OCI-LY1 (cell line): ENCODE measurements at regions not wholly inside any gene's neighbourhood (a gene's known extent, or its start where the extent isn't known, plus 50 kb on each side); places are given as distances from the start of the nearest gene placed in this dataset.

Experiments
- H2AFZ ChIP-seq: fragments of 200-600 bp; sonication (generic), shearing (Covaris generic); 2 replicates; pipeline ENCODE4 v1.6.0; 2014; ENCODE audit warnings: antibody characterized with exemption, mild to moderate bottlenecking, low read length
- H3F3A ChIP-seq: fragments of 200-600 bp; sonication (generic), shearing (Covaris generic); 2 replicates; pipeline ENCODE4 v1.6.0; 2014; ENCODE audit warnings: mild to moderate bottlenecking, antibody characterized with exemption, low read length, moderate library complexity; ENCODE audit not compliant: insufficient read depth
- H3K27ac ChIP-seq: fragments of 200-600 bp; sonication (generic); 2 replicates; pipeline ENCODE4 v1.5.1; 2014; ENCODE audit warnings: low read length, mixed run types, mild to moderate bottlenecking, low read depth; ENCODE audit not compliant: poor library complexity, severe bottlenecking
- H3K27me3 ChIP-seq: fragments of 200-600 bp; sonication (generic); 2 replicates; pipeline ENCODE4 v1.6.0; 2014; ENCODE audit warnings: antibody characterized with exemption, mild to moderate bottlenecking, low read length, moderate library complexity; ENCODE audit not compliant: insufficient read depth
- H3K36me3 ChIP-seq: fragments of 200-600 bp; sonication (generic); 2 replicates; pipeline ENCODE4 v1.6.1; 2014; ENCODE audit warnings: mild to moderate bottlenecking, antibody characterized with exemption, low read length, moderate library complexity, mixed read lengths; ENCODE audit not compliant: insufficient read depth
- H3K4me1 ChIP-seq: fragments of 200-600 bp; sonication (generic); 2 replicates; pipeline ENCODE4 v1.5.1; 2014; ENCODE audit warnings: mild to moderate bottlenecking, low read length, moderate library complexity; ENCODE audit not compliant: insufficient read depth, severe bottlenecking
- H3K4me2 ChIP-seq: fragments of 200-600 bp; sonication (generic), shearing (Covaris generic); 2 replicates; pipeline ENCODE4 v1.6.1; 2014; ENCODE audit warnings: low read length
- H3K4me3 ChIP-seq: fragments of 200-600 bp; sonication (generic); 2 replicates; pipeline ENCODE4 v1.5.1; 2014; ENCODE audit warnings: low read length, low read depth, mild to moderate bottlenecking, mixed read lengths; ENCODE audit not compliant: poor library complexity, severe bottlenecking
- H3K79me2 ChIP-seq: fragments of 200-600 bp; shearing (Covaris generic); 2 replicates; pipeline ENCODE4 v1.6.1; 2016; ENCODE audit warnings: mixed run types, low read length, mixed read lengths; ENCODE audit not compliant: insufficient read depth
- H3K9ac ChIP-seq: fragments of 200-600 bp; sonication (generic), shearing (Covaris generic); 2 replicates; pipeline ENCODE4 v1.6.1; 2014; ENCODE audit warnings: mild to moderate bottlenecking, low read length, mixed read lengths
- H3K9me2 ChIP-seq: fragments of 200-600 bp; sonication (generic), shearing (Covaris generic); 2 replicates; pipeline ENCODE4 v1.6.1; 2014; ENCODE audit warnings: low read depth, mild to moderate bottlenecking, low read length, mixed read lengths
- H3K9me3 ChIP-seq: fragments of 200-600 bp; shearing (Covaris generic); 2 replicates; pipeline ENCODE4 v1.6.1; 2014; ENCODE audit warnings: low read length, mixed read lengths
- H4K20me1 ChIP-seq: fragments of 200-600 bp; sonication (generic), shearing (Covaris generic); 2 replicates; pipeline ENCODE4 v1.6.0; 2016; ENCODE audit warnings: mild to moderate bottlenecking, low read length; ENCODE audit not compliant: insufficient read depth
- EZH2 ChIP-seq: fragments of 200-600 bp; sonication (generic), shearing (Covaris generic); IDR thresholded peaks from 2 replicates; pipeline ENCODE4 v1.8.0; 2017; ENCODE audit warnings: borderline replicate concordance, mixed run types, mild to moderate bottlenecking, antibody characterized with exemption, low read length, moderate library complexity, mixed read lengths
- TF ChIP-seq, protein P1 (sequence below): fragments of 200-600 bp; sonication (generic), shearing (Covaris generic); IDR thresholded peaks from 2 replicates; pipeline ENCODE4 v1.5.1; 2017; ENCODE audit warnings: mild to moderate bottlenecking, antibody characterized with exemption, low read length, moderate library complexity, mixed read lengths

DNA sequence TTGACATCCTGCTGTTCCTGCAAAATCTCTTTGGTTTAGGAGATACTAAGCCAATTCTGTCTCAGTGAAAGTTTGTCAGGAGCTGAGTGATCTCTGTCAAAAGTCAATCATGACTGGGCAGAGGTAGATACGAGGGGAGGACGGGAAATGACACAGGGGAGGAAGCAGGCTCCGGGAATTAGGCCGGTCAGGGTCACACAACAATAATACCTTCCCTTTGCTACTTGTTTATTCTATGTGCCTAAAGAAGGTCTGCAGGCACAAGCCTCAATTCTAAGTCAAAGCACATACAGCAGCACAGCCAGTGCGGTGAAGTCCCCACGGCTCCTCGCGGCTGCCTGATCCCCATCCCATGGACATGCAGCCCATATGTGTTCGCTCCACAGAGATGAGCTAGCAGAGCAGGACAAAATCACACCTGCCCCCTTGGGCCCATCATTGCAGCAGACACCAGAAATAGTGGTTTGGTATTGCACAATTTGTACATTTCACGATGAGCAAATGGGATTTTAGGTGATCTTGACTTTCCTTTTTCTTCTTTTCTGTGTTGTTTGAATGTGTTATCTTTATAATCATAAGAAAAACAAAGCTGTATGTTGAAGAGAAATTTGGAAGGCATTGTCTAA is 141.4 kb downstream of the VAPA start:
- Histone ChIP-seq H3K27ac (no peak overlapping the region), H3K79me2 (no peaks in the 10 kb centered on the region), H3K4me3 (no peak overlapping the region), H3K27me3 (no peaks in the 10 kb centered on the region; the same call in 1 of the 2 replicates), H3K4me2 (no peak overlapping the region), H3K4me1 (no peaks in the 10 kb centered on the region), H3F3A (no peaks in the 10 kb centered on the region), H3K36me3 (no peaks in the 10 kb centered on the region), H3K9me3 (no peaks in the 10 kb centered on the region), H3K9me2 (no peaks in the 10 kb centered on the region), H3K9ac (no peak overlapping the region), H2AFZ (no peak overlapping the region), H4K20me1 (no peaks in the 10 kb centered on the region)
- TF ChIP-seq, protein P1, sequence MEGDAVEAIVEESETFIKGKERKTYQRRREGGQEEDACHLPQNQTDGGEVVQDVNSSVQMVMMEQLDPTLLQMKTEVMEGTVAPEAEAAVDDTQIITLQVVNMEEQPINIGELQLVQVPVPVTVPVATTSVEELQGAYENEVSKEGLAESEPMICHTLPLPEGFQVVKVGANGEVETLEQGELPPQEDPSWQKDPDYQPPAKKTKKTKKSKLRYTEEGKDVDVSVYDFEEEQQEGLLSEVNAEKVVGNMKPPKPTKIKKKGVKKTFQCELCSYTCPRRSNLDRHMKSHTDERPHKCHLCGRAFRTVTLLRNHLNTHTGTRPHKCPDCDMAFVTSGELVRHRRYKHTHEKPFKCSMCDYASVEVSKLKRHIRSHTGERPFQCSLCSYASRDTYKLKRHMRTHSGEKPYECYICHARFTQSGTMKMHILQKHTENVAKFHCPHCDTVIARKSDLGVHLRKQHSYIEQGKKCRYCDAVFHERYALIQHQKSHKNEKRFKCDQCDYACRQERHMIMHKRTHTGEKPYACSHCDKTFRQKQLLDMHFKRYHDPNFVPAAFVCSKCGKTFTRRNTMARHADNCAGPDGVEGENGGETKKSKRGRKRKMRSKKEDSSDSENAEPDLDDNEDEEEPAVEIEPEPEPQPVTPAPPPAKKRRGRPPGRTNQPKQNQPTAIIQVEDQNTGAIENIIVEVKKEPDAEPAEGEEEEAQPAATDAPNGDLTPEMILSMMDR = no peak
- no peak for TF ChIP-seq EZH2

DNA sequence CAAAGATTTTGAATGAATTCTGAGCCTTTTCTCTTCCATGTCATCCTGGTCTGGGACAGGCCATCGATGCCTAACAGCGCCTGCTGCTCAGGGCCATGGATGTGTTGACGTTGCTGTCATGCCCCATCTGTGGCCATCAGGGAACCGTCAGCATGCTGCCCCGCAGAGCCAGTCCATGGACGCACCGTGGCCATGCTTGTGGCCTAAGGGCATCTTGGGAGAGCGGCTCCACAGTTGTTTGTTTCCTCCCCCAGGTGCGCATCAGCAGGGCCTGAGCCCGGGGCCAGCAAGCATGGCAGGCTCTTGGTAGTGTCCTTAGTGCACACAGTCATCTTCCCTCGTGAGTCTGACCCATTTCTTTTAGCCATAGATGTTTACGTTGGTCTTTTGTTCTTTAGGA is 142.7 kb downstream of the VAPA start:
- H3K4me2 ChIP-seq = no peak overlapping the region

DNA sequence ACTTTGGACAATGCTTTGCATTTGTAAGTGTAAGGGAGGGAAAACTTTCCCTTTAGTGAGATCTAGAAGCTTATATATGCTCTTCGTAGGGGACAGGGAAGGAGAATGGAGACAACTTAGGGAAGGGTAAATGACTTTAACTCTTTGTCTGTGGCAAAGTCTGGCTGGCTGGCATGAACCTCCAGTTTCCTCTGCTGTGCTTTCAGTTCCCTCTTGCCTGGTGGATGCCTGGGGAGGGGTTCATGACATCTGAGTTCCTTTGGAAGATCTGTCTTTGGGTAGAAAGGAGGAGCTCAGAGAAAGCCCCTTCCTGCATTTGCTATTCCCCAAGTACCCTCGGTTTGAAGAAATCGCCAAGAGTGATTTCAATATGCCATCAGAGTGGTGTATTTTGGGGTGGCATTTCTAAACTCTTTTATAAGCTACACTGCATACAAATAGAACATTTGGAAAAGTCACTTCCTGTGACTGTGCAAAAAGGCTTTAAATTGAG is 143.6 kb downstream of the VAPA start:
- Histone ChIP-seq H3K27ac (no peak overlapping the region), H3K9ac (no peak overlapping the region), H3K4me3 (no peak overlapping the region), H3K4me1 (no peaks in the 10 kb centered on the region), H4K20me1 (no peaks in the 10 kb centered on the region), H3K9me2 (no peaks in the 10 kb centered on the region), H3K9me3 (no peaks in the 10 kb centered on the region), H3K4me2 (no peak overlapping the region), H3K36me3 (no peaks in the 10 kb centered on the region), H3K27me3 (peaks cover 5% of the 10 kb centered on the region; the same call in 1 of the 2 replicates), H2AFZ (no peak overlapping the region), H3K79me2 (no peaks in the 10 kb centered on the region), H3F3A (no peaks in the 10 kb centered on the region)
- TF ChIP-seq, protein P1 = no peak
- TF ChIP-seq EZH2 = no peak

More for the DNA sequence above, 142.7 kb downstream of the VAPA start:
- Histone ChIP-seq H3K9ac (no peak overlapping the region), H3K9me2 (no peaks in the 10 kb centered on the region), H3K4me1 (no peaks in the 10 kb centered on the region), H2AFZ (no peak overlapping the region), H3K79me2 (no peaks in the 10 kb centered on the region), H3K4me3 (no peak overlapping the region), H3K27me3 (no peaks in the 10 kb centered on the region; the same call in 1 of the 2 replicates), H3K27ac (no peak overlapping the region), H3K9me3 (no peaks in the 10 kb centered on the region), H3F3A (no peaks in the 10 kb centered on the region), H3K36me3 (no peaks in the 10 kb centered on the region), H4K20me1 (no peaks in the 10 kb centered on the region)
- TF ChIP-seq, protein P1 = no peak
- no peak for TF ChIP-seq EZH2
